ENCODE measurements at regions not wholly inside any gene's neighbourhood (a gene's known extent, or its start where the extent isn't known, plus 50 kb on each side); places are given as distances from the start of the nearest gene placed in this dataset.

- peaks cover 0 to 20% (median 0%) of the 10 kb centered on the region in 9 donors for H3K27me3 ChIP-seq
- H3K27ac ChIP-seq, result no peak overlapping the region
- H3K4me3 ChIP-seq, result no peak overlapping the region
- H3K4me1 ChIP-seq, result no peaks in the 10 kb centered on the region
- 66 to 79% (median 74%) methylated on average over 4 of the region's 4 CpGs for WGBS, 4 donors
- intact Hi-C loops (cut with DNase I), result no loop called here
- H3K9me3 ChIP-seq, result peaks cover 0 to 17% (median 0%) of the 10 kb centered on the region in 12 donors
- TF ChIP-seq CTCF (IDR thresholded peaks at IDR 0.05) (no peak), POLR2A (IDR thresholded peaks at IDR 0.05) (no peak)
- H3K36me3 ChIP-seq, result no peaks in the 10 kb centered on the region
- DNase-seq (no peak), ATAC-seq (no peak)
Observed at GRCh38 chr15:77782691-77783090, 150.0 kb upstream of the LINGO1 start.

- no peak for ATAC-seq
- H3K4me1 ChIP-seq, result no peaks in the 10 kb centered on the region
- 79 to 85% (median 84%) methylated on average over 8 of the region's 8 CpGs for WGBS, 4 donors
- peaks cover 0 to 17% (median 0%) of the 10 kb centered on the region in 12 donors for H3K9me3 ChIP-seq
- H3K4me3 ChIP-seq, result no peak overlapping the region
- H3K36me3 ChIP-seq, result no peaks in the 10 kb centered on the region
- intact Hi-C loops (cut with DNase I), result no loop called here
- no peak for DNase-seq
- H3K27me3 ChIP-seq, result peaks cover 0 to 16% (median 0%) of the 10 kb centered on the region in 9 donors
- TF ChIP-seq CTCF (IDR thresholded peaks at IDR 0.05) (no peak), POLR2A (IDR thresholded peaks at IDR 0.05) (no peak)
- no peak overlapping the region for H3K27ac ChIP-seq
Observed at GRCh38 chr15:77781946-77782240, 149.2 kb upstream of the LINGO1 start.

GRCh38 chr15:77781151-77781945 is 148.6 kb upstream of the LINGO1 start:
- 82 to 87% (median 84%) methylated on average over 16 of the region's 16 CpGs for WGBS, 4 donors
- Histone ChIP-seq H3K9me3 (peaks cover 0 to 17% (median 0%) of the 10 kb centered on the region in 12 donors), H3K27ac (no peak overlapping the region), H3K27me3 (peaks cover 0 to 10% (median 0%) of the 10 kb centered on the region in 9 donors), H3K4me1 (no peaks in the 10 kb centered on the region), H3K36me3 (no peaks in the 10 kb centered on the region), H3K4me3 (no peak overlapping the region)
- intact Hi-C loops (cut with DNase I), result no loop called here
- ATAC-seq (no peak), DNase-seq (no peak)
- no peak for TF ChIP-seq CTCF (IDR thresholded peaks at IDR 0.05)
- no peak for TF ChIP-seq POLR2A (IDR thresholded peaks at IDR 0.05)

GRCh38 chr15:77778802-77779201 is 146.1 kb upstream of the LINGO1 start:
- Histone ChIP-seq H3K36me3 (no peaks in the 10 kb centered on the region), H3K9me3 (peaks cover 0 to 17% (median 0%) of the 10 kb centered on the region in 12 donors), H3K4me3 (no peak overlapping the region), H3K27me3 (no peaks in the 10 kb centered on the region), H3K4me1 (no peaks in the 10 kb centered on the region), H3K27ac (no peak overlapping the region)
- 85 to 92% (median 88%) methylated on average over 5 of the region's 5 CpGs for WGBS, 4 donors
- intact Hi-C loops (cut with DNase I), result no loop called here
- DNase-seq (no peak), ATAC-seq (no peak)
- TF ChIP-seq POLR2A (IDR thresholded peaks at IDR 0.05) (no peak), CTCF (IDR thresholded peaks at IDR 0.05) (no peak)

Measured in heart left ventricle (tissue), 16 donors.